NCI-H187 (cell line): ENCODE measurements at regions not wholly inside any gene's neighbourhood (a gene's known extent, or its start where the extent isn't known, plus 50 kb on each side); places are given as distances from the start of the nearest gene placed in this dataset.
A peak's percentile ranks its signal among the peaks of the same experiment; 100 is the strongest.

Experiments used
- DNase-seq, 2 experiments: peaks; one replicate each; lab custom pipeline; 2025; lab: John Stamatoyannopoulos, UW

- no peak for DNase-seq
Observed at GRCh38 chr11:134908583-134908982, 496.5 kb upstream of the B3GAT1 start.

GRCh38 chr11:134907636-134908035 lies 495.6 kb upstream of the B3GAT1 start:
- DNase-seq = no peak

DNA sequence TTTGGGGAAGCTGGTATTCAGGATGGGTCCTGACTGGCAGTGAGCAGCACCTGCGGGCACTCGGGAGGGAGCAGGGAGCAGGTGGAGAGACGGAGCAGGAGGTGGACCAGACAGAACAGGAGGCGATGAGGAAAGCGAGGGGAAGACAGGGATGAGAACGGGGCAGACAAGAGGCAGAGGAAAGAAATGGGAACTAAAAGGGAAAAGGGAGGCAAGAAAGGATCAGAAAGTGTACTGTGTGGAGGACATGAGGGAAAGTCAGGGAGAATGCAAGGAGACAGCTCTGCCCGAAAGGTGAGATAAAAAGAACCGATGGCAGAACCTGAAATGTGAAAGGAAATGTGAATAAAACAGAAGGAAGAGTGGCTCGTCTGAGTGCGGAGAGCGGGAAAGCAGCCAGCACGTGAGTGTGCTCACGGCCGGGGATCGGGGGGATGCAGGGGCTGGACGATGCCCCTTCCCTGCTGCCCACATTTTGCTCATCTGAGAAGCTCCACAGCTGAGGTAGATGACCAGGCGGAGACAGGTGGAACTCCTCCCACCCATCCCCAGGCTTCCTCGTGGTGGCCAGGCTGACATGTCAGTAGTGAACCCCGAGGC lies 494.4 kb upstream of the B3GAT1 start:
- no peak for DNase-seq

DNA sequence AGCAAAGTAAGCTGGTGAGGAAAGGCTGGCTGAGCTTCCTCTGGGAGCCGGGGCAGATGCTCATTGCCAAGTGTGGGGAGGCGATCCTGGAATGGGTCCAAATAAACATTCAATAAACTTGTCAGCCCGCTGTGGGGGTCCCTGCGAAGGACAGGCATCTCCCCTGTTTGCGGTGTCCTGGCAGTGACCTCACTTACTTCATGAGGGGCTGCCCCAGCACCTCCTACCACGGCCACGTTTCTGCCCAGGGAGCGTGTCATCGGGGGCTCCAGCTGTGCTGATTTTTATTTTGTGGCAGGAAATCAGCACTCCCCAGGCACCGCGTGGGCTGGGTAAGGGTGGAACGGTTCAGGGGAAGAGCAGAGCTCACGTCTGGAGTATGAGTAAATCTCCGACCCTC lies 493.9 kb upstream of the B3GAT1 start:
- no peak for DNase-seq

DNA sequence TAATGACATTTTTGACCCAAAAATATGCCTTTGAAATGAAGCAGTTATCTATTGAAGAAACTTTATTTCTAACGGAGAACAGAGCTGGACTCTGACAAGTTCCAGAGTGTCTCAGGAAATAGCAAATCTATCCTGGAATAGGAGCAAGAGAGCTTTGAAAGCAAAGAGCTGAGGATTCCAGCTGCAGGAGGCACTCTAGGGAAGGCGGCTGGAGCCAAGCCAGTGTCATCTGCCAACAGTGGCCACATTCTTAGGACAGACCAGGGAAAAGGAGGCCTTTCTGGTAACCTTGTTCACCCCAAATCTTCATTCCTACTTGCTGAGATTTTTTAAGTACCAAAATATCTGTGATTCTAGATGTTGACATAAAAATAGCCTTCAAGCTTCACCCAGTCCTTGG lies 493.5 kb upstream of the B3GAT1 start:
- DNase-seq = no peak

DNA sequence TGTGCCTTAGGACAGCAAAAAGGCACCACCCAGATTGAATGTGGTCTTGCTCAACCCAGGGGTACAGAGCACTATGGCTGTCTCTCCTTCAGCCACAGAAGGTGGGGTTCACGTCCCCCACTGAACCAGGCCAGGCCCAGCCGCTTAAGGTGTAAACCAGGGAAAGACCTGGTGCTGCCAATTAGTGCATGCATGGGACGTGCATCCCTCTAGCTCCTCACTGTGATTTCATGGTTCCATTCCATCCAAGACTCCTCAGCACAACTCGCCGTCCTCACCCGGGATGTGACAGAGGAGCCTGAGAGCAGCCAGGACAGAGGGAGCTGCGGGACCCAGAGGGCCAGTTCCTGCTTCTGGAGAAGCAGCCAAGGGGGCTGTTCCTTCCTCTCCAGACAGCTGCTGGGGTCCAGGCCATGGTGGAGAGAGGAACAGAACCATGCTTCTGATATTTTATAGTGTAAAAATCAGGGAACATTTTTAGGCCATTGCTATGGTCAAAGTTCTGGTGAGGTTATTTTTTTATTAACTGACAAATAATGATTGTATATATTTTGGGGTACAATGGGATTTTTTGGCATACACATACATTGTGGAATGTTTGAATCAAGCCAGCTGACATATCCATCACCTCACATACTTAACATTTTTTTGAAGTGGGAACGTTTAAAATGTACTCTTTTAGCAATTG lies 492.2 kb upstream of the B3GAT1 start:
- no peak for DNase-seq

DNA sequence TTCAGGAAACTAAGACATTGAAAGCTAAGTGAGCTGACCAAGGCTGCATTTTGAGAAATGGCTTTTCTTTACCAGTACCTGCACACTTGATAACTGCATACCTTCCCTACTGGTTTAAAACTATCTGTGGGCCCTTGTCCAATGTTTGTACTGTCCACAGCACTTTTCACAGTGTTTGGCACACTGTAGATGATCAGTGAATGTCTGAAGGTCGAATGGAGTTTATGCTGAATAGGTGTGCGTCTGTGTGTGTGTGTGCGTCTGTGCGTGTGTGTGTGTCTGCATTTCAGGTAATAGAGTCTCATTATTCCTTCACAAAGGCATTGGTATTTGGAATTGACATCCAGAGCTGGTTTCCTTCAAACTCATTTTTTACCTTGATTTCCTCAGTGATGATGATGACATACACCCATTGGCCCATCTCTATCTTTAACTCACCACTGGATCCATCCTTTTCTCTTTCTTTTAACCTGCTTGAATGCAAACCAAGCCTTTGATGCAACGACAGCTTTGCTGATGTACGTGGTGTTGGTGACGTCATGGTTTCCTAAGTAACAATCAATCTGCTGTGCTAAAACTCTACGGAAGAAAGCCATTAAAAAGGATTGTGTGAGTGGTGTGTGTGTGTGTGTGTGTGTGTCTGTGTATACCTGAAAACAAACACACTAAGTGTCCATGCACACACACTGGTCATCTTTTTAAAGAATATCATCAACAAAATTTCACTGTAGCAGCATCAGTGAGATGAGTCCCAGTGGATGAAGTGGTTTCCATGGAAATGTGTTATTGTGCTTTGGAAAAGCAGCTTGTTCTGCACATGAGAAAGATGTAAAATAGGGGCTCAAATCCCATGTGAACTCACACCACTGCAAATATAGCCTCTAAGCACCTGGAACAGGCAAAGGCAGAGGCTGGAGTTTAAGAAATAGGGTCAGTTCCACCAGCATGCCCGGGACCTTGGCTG lies 490.2 kb upstream of the B3GAT1 start:
- DNase-seq = no peak

GRCh38 chr11:134901542-134901941 lies 489.5 kb upstream of the B3GAT1 start:
- no peak for DNase-seq

GRCh38 chr11:134893810-134894685 lies 482.0 kb upstream of the B3GAT1 start:
- DNase-seq = no peak

- DNase-seq = no peak
Observed at GRCh38 chr11:134890446-134890845, 478.4 kb upstream of the B3GAT1 start.

DNA sequence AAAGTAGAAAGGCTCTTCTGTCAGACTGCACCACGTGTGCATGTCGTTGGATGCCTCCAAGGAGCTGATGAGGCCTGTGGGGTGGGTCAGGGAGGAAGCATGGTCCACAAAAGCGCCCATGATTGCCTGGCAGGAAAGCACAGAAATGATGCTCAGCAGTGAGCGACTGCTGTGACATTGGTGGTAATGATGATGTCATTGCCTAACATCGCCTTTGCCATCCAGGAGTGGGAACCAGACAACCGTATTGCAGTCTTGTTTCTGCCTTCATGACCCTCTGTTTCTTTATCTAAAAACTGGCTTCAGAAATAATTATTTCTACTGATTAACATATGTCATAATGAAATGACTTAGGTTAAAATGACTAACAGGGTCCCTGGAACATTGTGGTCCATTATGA lies 477.8 kb upstream of the B3GAT1 start:
- no peak for DNase-seq

DNA sequence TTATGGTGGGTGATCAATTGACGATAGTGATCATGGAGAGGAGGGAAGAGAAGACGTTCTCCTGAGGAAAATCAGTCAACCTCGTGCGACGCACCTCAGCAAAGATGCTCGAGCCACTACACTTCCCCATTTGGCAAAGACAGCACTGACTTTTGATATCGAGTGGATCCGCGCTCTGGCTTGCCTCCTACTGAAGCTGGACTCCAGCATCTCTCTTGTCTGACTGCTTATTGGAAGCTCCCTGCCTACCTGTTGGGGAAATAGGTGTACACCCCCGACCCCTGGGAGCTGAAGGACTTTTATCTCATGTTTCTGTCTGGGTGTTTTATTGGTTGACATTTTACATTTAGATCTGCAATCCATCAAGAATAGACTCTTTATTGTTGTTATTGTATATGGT lies 476.8 kb upstream of the B3GAT1 start:
- no peak for DNase-seq

DNA sequence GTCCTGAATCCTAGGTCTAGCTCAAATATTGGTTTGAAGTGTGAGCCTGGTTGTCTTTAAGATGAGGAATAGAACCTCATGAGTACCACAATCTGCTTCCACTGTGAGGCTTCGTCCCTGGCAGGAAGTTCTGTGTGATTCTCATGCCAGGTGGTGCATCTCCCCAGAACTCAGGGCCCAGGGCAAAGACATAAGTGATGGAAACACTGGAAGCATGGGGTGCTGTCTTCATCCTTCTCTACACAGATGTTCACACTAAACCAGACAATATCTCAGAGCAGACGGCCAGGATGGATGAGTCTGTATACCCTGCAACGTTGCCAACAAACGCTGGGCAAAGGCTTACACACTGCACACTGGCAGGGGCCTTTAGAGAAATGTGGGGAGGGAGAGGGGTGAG lies 475.9 kb upstream of the B3GAT1 start:
- no peak for DNase-seq

DNA sequence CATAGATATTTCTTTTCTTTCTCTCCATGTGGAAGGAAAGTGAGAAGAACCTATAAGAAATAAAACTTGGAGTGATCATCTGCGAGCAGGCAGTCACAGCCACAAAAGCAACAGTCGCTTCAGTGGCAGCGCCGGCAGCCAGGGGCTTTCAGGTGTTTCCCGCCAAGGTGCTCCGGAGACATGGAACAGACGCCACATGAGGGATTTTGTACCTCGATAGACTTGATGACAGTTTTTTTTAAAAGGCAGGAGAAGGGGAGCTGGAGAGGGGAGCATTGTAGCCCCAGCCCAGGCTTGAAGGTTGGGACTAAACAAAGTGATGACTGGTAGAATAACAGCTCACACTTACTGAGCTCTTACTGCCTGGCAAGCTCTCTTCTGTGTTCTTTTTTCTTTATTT lies 471.4 kb upstream of the B3GAT1 start:
- DNase-seq = no peak

GRCh38 chr11:134882671-134883297 lies 470.7 kb upstream of the B3GAT1 start:
- DNase-seq = no peak

GRCh38 chr11:134882141-134882540 lies 470.1 kb upstream of the B3GAT1 start:
- DNase-seq = peak; percentile 53 to 72

DNA sequence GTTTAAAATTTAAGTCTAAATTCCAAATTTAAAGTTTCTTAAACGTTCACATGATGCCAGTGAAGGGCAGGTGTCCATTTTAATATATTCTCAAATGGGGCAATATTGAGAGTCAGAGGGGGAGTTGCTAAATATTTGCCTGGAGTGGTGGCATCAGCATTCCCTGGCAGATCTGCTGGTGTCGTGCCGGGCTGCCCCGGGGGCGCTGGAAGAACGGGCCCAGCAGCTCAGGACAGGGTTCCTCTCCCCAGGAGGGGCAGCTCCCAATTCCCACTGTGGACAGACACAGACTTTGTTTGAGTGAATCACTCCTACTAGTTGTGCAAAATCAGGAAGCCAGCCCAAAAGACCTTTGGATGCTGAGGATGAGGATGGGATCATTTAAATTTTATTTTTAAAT lies 468.7 kb upstream of the B3GAT1 start:
- DNase-seq = no peak

DNA sequence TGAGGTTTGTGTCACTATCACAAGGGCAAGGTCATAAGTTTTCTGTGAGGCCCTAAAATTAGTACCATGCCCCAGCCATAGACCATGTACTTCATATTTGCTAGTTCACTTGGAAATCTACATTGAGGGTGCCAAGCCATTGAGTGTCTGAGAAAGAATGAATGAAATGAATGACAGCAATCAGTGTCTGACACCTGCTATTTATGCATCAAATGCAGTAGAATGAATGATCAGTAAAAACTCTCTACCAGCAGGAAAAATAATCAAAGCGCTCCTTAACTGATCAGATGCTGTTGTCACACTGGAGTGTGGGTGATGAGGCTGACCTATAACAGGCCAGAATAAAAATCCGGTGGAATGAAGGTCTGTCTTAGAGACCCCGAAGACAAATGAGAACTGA lies 467.9 kb upstream of the B3GAT1 start:
- DNase-seq = no peak

GRCh38 chr11:134879341-134879740 lies 467.3 kb upstream of the B3GAT1 start:
- DNase-seq = no peak

DNA sequence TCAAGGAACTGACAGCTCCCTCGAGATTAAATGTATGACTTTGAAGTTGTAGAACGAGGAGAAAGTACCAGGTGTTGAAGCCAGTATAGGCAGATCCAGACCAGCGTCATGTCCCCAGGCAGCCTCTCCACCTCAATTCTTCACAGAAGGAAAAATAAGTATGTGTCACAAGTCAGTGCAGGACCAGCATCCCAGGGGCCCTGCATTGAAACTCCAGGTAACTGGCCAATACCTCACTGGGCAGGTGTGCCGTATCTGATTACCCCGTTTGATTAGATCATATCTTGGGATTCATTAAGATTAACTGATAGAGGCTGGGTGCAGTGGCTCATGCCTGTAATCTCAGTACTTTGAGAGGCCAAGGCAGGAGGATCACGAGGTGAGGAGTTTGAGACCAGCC lies 466.7 kb upstream of the B3GAT1 start:
- no peak for DNase-seq

- no peak for DNase-seq
Observed at GRCh38 chr11:134876226-134876625, 464.2 kb upstream of the B3GAT1 start.
